A549 (cell line): ENCODE measurements at regions not wholly inside any gene's neighbourhood (a gene's known extent, or its start where the extent isn't known, plus 50 kb on each side); places are given as distances from the start of the nearest gene placed in this dataset.

ENCODE experiments used
- CEBPB ChIP-seq, 2 experiments: fragments of >200 bp in 1 of 2; sonication (Bioruptor Twin) in 1 of 2; formaldehyde crosslinking in 1 of 2; IDR thresholded peaks; 2 replicates each; pipeline ENCODE4 v1.6.1; 2012 to 2016
- CTCF ChIP-seq: fragments of >200 bp; sonication (Bioruptor Twin); formaldehyde crosslinking; IDR thresholded peaks from 3 replicates; pipeline ENCODE4 v1.5.1; 2016
- KDM1A ChIP-seq: fragments of 200-600 bp; sonication (generic); IDR thresholded peaks from 2 replicates; pipeline ENCODE4 v1.6.1; 2016; ENCODE audit warnings: low read depth, mild to moderate bottlenecking
- MAX ChIP-seq: IDR thresholded peaks from 2 replicates; pipeline ENCODE4 v1.6.1; 2012
- POLR2A ChIP-seq: IDR thresholded peaks from 2 replicates; pipeline ENCODE4 v1.6.1; 2012; ENCODE audit warnings: mild to moderate bottlenecking, low read length
- REST ChIP-seq: fragments of 200-600 bp; sonication (generic); IDR thresholded peaks from 2 replicates; pipeline ENCODE4 v1.6.1; 2016; ENCODE audit warnings: antibody characterized with exemption, mild to moderate bottlenecking, moderate library complexity
- SMC3 ChIP-seq: fragments of >200 bp; sonication (Bioruptor Twin); formaldehyde crosslinking; IDR thresholded peaks from 3 replicates; pipeline ENCODE4 v1.6.1; 2018; ENCODE audit warnings: inconsistent platforms

GRCh38 chr14:71489742-71490141 lies 442.5 kb upstream of the RGS6 start:
- TF ChIP-seq REST: no peak
- TF ChIP-seq CTCF: no peak
- TF ChIP-seq KDM1A: no peak
- TF ChIP-seq MAX: no peak
- TF ChIP-seq POLR2A: no peak
- TF ChIP-seq SMC3: no peak
- TF ChIP-seq CEBPB (IDR thresholded peaks at IDR 0.05): no peak
